WTC11 (cell line): ENCODE measurements at regions not wholly inside any gene's neighbourhood (a gene's known extent, or its start where the extent isn't known, plus 50 kb on each side); places are given as distances from the start of the nearest gene placed in this dataset.

Experiments used
- ATAC-seq: fragments of 200-7000 bp; cut with Tn5 transposase; 2 replicates; pipeline ENCODE4 v1.10.0; 2021; ENCODE audit warnings: mild to moderate bottlenecking, moderate library complexity
- CTCF ChIA-PET: fragments of 300-600 bp; sonication (Branson Sonifier 250); formaldehyde crosslinking; loops from one replicate; lab custom pipeline; 2021; ENCODE audit warnings: antibody characterized with exemption; lab: Charles Lee
- POLR2A ChIA-PET: fragments of 350-600 bp; sonication (Branson Sonifier 250); formaldehyde crosslinking; loops from one replicate; lab custom pipeline; 2021; ENCODE audit warnings: antibody characterized with exemption; lab: Charles Lee
- DNase-seq: peaks from one replicate; pipeline ENCODE4 v3.0.0; 2021; ENCODE audit warnings: low spot score
- H3K27ac Mint-ChIP-seq: 2 replicates; pipeline ENCODE4 v1.8.0; 2021; ENCODE audit warnings: mixed read lengths
- H3K27me3 Mint-ChIP-seq: 2 replicates; pipeline ENCODE4 v1.8.0; 2021; ENCODE audit warnings: low read depth, mild to moderate bottlenecking, moderate library complexity, mixed read lengths
- H3K36me3 Mint-ChIP-seq: 2 replicates; pipeline ENCODE4 v1.8.0; 2021; ENCODE audit warnings: mixed read lengths
- H3K4me1 Mint-ChIP-seq: 2 replicates; pipeline ENCODE4 v1.8.0; 2022; ENCODE audit warnings: mixed read lengths
- H3K4me3 Mint-ChIP-seq: 2 replicates; pipeline ENCODE4 v1.8.0; 2021; ENCODE audit warnings: mild to moderate bottlenecking, moderate library complexity, mixed read lengths
- H3K9me3 Mint-ChIP-seq: 2 replicates; pipeline ENCODE4 v1.8.0; 2021; ENCODE audit warnings: mixed read lengths
- CREM ChIP-seq: sonication (generic); formaldehyde crosslinking; IDR thresholded peaks from 2 replicates; pipeline ENCODE4 v1.8.1; 2022; ENCODE audit warnings: mild to moderate bottlenecking, missing genetic modification reagents, moderate library complexity
- ELF4 ChIP-seq: sonication (generic); formaldehyde crosslinking; IDR thresholded peaks from 2 replicates; pipeline ENCODE4 v1.8.1; 2022; ENCODE audit warnings: low read depth, mild to moderate bottlenecking, moderate library complexity, missing genetic modification reagents
- EMX1 ChIP-seq: fragments of 250-450 bp; sonication (Bioruptor Pico); IDR thresholded peaks from 2 replicates; pipeline ENCODE4 v1.8.0; 2021; ENCODE audit warnings: mild to moderate bottlenecking
- ERG ChIP-seq: fragments of 250-450 bp; sonication (Bioruptor Pico); IDR thresholded peaks from 2 replicates; pipeline ENCODE4 v1.8.0; 2021; ENCODE audit warnings: mild to moderate bottlenecking
- ESRRA ChIP-seq: sonication (generic); formaldehyde crosslinking; IDR thresholded peaks from 2 replicates; pipeline ENCODE4 v1.8.1; 2022; ENCODE audit warnings: mild to moderate bottlenecking, missing genetic modification reagents, borderline replicate concordance
- FOXP1 ChIP-seq: sonication (generic); formaldehyde crosslinking; IDR thresholded peaks from 2 replicates; pipeline ENCODE4 v1.8.0; 2022; ENCODE audit warnings: missing genetic modification reagents, mild to moderate bottlenecking, moderate library complexity, borderline replicate concordance
- GABPB1 ChIP-seq: sonication (generic); formaldehyde crosslinking; IDR thresholded peaks from 2 replicates; pipeline ENCODE4 v1.8.1; 2023; ENCODE audit warnings: mild to moderate bottlenecking, missing genetic modification reagents
- GTF2I ChIP-seq: fragments of 250-450 bp; sonication (Bioruptor Pico); conservative IDR thresholded peaks from 2 replicates; pipeline ENCODE4 v1.4.0; 2021; ENCODE audit warnings: mild to moderate bottlenecking
- KAT7 ChIP-seq: sonication (generic); formaldehyde crosslinking; IDR thresholded peaks from 2 replicates; pipeline ENCODE4 v1.8.1; 2023; ENCODE audit warnings: missing genetic modification reagents, mild to moderate bottlenecking, borderline replicate concordance
- NFATC4 ChIP-seq: fragments of 250-450 bp; sonication (Bioruptor Pico); IDR thresholded peaks from 2 replicates; pipeline ENCODE4 v1.9.0; 2021; ENCODE audit warnings: mild to moderate bottlenecking
- OVOL2 ChIP-seq: fragments of 250-450 bp; sonication (Bioruptor Pico); IDR thresholded peaks from 2 replicates; pipeline ENCODE4 v1.9.0; 2021; ENCODE audit warnings: mild to moderate bottlenecking, borderline replicate concordance
- SOX15 ChIP-seq: fragments of 250-450 bp; sonication (Bioruptor Pico); IDR thresholded peaks from 2 replicates; pipeline ENCODE4 v1.9.0; 2021; ENCODE audit warnings: mild to moderate bottlenecking
- ZNF219 ChIP-seq: sonication (generic); formaldehyde crosslinking; IDR thresholded peaks from 2 replicates; pipeline ENCODE4 v1.8.0; 2023; ENCODE audit warnings: missing genetic modification reagents, mild to moderate bottlenecking, borderline replicate concordance
- ZNF263 ChIP-seq: sonication (generic); formaldehyde crosslinking; IDR thresholded peaks from 2 replicates; pipeline ENCODE4 v1.8.1; 2022; ENCODE audit warnings: low read depth, mild to moderate bottlenecking, moderate library complexity, missing genetic modification reagents
- ZNF396 ChIP-seq: fragments of 250-450 bp; sonication (Bioruptor Pico); IDR thresholded peaks from 2 replicates; pipeline ENCODE4 v1.8.0; 2021; ENCODE audit warnings: mild to moderate bottlenecking, moderate library complexity, borderline replicate concordance
- ZNF416 ChIP-seq: fragments of 250-450 bp; sonication (Bioruptor Pico); IDR thresholded peaks from 2 replicates; pipeline ENCODE4 v1.9.0; 2021; ENCODE audit warnings: mild to moderate bottlenecking, inconsistent platforms
- TF ChIP-seq, protein P1 (sequence below): sonication (generic); formaldehyde crosslinking; IDR thresholded peaks from 2 replicates; pipeline ENCODE4 v1.8.0; 2022; ENCODE audit warnings: mild to moderate bottlenecking, missing genetic modification reagents
- TF ChIP-seq, protein P2 (sequence below): sonication (generic); formaldehyde crosslinking; IDR thresholded peaks from 2 replicates; pipeline ENCODE4 v1.8.0; 2022; ENCODE audit warnings: missing genetic modification reagents
- TF ChIP-seq, protein P3 (sequence below): sonication (generic); formaldehyde crosslinking; IDR thresholded peaks from 2 replicates; pipeline ENCODE4 v1.8.0; 2022; ENCODE audit warnings: mild to moderate bottlenecking, missing genetic modification reagents
- TF ChIP-seq, protein P4 (sequence below): sonication (generic); formaldehyde crosslinking; IDR thresholded peaks from 2 replicates; pipeline ENCODE4 v1.8.0; 2023; ENCODE audit warnings: mild to moderate bottlenecking, missing genetic modification reagents
- TF ChIP-seq, protein P5 (sequence below): sonication (generic); formaldehyde crosslinking; IDR thresholded peaks from 2 replicates; pipeline ENCODE4 v1.8.0; 2022; ENCODE audit warnings: mild to moderate bottlenecking, missing genetic modification reagents
- TF ChIP-seq, protein P6 (sequence below): sonication (generic); formaldehyde crosslinking; IDR thresholded peaks from 2 replicates; pipeline ENCODE4 v1.8.1; 2022; ENCODE audit warnings: mild to moderate bottlenecking, moderate library complexity, missing genetic modification reagents
- TF ChIP-seq, protein P7 (sequence below): sonication (generic); formaldehyde crosslinking; IDR thresholded peaks from 2 replicates; pipeline ENCODE4 v1.8.1; 2023; ENCODE audit warnings: mild to moderate bottlenecking, missing genetic modification reagents, moderate library complexity

DNA sequence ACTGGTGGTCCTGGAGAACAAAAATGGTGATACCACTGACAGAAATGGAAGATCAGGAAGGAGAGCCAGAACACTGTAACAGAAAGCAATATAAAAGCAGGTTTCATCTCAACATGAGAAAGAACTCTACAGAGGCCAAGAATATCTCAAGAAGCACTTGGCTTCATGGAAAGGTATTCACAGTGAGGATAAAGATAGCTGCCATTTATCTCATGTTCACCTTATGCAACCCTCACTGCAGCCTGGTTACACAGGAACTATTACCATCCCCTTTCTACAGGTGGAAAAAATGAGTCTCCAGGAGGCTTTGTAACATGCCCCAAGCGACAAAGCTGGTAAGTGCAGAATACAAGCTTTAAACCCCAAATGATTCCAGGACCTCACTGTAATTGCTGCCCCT lies 606.1 kb upstream of the CADM1 start (continued):
- TF ChIP-seq GABPB1 (CRISPR knock-in tag) (no peak), ZNF263 (no peak), EMX1 (CRISPR knock-in tag) (no peak), GTF2I (CRISPR knock-in tag) (no peak)

DNA sequence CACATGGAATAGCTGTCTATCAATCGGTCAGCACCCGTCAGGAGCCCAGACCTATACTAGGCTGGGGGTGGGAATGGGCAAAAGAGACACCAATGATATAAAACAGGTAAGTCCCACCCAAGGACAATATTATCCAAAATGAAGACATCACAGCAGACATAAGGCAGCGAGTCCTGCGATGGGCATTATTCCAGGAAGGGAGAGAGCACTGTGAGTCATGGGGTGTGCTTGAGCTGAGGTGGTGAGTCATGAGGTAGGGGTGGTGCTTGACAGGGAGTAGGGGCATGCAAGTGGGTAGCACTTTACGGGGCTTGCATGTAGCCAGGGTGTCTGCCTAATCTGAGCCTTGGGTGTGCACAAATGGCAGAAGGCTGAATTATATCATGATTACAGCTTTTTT lies 605.0 kb upstream of the CADM1 start:
- Mint-ChIP-seq H3K27ac (no peak overlapping the region), H3K4me1 (peaks cover 16% of the 10 kb centered on the region), H3K9me3 (peaks cover 7% of the 10 kb centered on the region), H3K4me3 (no peak overlapping the region), H3K27me3 (peaks cover 98% of the 10 kb centered on the region), H3K36me3 (peaks cover 6% of the 10 kb centered on the region)
- DNase-seq (no peak), ATAC-seq (no peak)
- TF ChIP-seq ERG (no peak), FOXP1 (CRISPR knock-in tag) (no peak), ELF4 (no peak), SOX15 (CRISPR knock-in tag) (no peak), ESRRA (CRISPR knock-in tag) (no peak), EMX1 (CRISPR knock-in tag) (no peak), KAT7 (no peak), ZNF416 (CRISPR knock-in tag) (no peak), NFATC4 (CRISPR knock-in tag) (no peak)
- TF ChIP-seq, protein P1, sequence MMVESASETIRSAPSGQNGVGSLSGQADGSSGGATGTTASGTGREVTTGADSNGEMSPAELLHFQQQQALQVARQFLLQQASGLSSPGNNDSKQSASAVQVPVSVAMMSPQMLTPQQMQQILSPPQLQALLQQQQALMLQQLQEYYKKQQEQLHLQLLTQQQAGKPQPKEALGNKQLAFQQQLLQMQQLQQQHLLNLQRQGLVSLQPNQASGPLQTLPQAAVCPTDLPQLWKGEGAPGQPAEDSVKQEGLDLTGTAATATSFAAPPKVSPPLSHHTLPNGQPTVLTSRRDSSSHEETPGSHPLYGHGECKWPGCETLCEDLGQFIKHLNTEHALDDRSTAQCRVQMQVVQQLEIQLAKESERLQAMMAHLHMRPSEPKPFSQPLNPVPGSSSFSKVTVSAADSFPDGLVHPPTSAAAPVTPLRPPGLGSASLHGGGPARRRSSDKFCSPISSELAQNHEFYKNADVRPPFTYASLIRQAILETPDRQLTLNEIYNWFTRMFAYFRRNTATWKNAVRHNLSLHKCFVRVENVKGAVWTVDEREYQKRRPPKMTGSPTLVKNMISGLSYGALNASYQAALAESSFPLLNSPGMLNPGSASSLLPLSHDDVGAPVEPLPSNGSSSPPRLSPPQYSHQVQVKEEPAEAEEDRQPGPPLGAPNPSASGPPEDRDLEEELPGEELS (CRISPR knock-in tag), result no peak
- TF ChIP-seq, protein P2, sequence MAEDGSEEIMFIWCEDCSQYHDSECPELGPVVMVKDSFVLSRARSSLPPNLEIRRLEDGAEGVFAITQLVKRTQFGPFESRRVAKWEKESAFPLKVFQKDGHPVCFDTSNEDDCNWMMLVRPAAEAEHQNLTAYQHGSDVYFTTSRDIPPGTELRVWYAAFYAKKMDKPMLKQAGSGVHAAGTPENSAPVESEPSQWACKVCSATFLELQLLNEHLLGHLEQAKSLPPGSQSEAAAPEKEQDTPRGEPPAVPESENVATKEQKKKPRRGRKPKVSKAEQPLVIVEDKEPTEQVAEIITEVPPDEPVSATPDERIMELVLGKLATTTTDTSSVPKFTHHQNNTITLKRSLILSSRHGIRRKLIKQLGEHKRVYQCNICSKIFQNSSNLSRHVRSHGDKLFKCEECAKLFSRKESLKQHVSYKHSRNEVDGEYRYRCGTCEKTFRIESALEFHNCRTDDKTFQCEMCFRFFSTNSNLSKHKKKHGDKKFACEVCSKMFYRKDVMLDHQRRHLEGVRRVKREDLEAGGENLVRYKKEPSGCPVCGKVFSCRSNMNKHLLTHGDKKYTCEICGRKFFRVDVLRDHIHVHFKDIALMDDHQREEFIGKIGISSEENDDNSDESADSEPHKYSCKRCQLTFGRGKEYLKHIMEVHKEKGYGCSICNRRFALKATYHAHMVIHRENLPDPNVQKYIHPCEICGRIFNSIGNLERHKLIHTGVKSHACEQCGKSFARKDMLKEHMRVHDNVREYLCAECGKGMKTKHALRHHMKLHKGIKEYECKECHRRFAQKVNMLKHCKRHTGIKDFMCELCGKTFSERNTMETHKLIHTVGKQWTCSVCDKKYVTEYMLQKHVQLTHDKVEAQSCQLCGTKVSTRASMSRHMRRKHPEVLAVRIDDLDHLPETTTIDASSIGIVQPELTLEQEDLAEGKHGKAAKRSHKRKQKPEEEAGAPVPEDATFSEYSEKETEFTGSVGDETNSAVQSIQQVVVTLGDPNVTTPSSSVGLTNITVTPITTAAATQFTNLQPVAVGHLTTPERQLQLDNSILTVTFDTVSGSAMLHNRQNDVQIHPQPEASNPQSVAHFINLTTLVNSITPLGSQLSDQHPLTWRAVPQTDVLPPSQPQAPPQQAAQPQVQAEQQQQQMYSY, result no peak
- TF ChIP-seq, protein P3, sequence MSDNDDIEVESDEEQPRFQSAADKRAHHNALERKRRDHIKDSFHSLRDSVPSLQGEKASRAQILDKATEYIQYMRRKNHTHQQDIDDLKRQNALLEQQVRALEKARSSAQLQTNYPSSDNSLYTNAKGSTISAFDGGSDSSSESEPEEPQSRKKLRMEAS, result no peak
- POLR2A ChIA-PET, result no interaction called here
- CTCF ChIA-PET, result interaction anchor here (1.1 kb wide), 1 partner anchor 106 kb away, joined by 3 read pairs; no protein-coding TSS in a partner anchor

GRCh38 chr11:116108161-116108560 lies 603.9 kb upstream of the CADM1 start:
- H3K9me3 Mint-ChIP-seq, result peaks cover 3% of the 10 kb centered on the region
- TF ChIP-seq, protein P4, sequence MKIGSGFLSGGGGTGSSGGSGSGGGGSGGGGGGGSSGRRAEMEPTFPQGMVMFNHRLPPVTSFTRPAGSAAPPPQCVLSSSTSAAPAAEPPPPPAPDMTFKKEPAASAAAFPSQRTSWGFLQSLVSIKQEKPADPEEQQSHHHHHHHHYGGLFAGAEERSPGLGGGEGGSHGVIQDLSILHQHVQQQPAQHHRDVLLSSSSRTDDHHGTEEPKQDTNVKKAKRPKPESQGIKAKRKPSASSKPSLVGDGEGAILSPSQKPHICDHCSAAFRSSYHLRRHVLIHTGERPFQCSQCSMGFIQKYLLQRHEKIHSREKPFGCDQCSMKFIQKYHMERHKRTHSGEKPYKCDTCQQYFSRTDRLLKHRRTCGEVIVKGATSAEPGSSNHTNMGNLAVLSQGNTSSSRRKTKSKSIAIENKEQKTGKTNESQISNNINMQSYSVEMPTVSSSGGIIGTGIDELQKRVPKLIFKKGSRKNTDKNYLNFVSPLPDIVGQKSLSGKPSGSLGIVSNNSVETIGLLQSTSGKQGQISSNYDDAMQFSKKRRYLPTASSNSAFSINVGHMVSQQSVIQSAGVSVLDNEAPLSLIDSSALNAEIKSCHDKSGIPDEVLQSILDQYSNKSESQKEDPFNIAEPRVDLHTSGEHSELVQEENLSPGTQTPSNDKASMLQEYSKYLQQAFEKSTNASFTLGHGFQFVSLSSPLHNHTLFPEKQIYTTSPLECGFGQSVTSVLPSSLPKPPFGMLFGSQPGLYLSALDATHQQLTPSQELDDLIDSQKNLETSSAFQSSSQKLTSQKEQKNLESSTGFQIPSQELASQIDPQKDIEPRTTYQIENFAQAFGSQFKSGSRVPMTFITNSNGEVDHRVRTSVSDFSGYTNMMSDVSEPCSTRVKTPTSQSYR (CRISPR knock-in tag), result no peak
- TF ChIP-seq ZNF396 (no peak), ZNF219 (CRISPR knock-in tag) (no peak), CREM (CRISPR knock-in tag) (no peak), OVOL2 (CRISPR knock-in tag) (no peak)
- TF ChIP-seq, protein P5, sequence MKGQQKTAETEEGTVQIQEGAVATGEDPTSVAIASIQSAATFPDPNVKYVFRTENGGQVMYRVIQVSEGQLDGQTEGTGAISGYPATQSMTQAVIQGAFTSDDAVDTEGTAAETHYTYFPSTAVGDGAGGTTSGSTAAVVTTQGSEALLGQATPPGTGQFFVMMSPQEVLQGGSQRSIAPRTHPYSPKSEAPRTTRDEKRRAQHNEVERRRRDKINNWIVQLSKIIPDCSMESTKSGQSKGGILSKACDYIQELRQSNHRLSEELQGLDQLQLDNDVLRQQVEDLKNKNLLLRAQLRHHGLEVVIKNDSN (CRISPR knock-in tag), result no peak
- TF ChIP-seq, protein P6, sequence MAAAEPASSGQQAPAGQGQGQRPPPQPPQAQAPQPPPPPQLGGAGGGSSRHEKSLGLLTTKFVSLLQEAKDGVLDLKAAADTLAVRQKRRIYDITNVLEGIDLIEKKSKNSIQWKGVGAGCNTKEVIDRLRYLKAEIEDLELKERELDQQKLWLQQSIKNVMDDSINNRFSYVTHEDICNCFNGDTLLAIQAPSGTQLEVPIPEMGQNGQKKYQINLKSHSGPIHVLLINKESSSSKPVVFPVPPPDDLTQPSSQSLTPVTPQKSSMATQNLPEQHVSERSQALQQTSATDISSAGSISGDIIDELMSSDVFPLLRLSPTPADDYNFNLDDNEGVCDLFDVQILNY (CRISPR knock-in tag), result no peak
- TF ChIP-seq, protein P7, sequence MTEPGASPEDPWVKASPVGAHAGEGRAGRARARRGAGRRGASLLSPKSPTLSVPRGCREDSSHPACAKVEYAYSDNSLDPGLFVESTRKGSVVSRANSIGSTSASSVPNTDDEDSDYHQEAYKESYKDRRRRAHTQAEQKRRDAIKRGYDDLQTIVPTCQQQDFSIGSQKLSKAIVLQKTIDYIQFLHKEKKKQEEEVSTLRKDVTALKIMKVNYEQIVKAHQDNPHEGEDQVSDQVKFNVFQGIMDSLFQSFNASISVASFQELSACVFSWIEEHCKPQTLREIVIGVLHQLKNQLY, result no peak
- TF ChIP-seq, all 79 proteins: peak for 0
- H3K27me3 Mint-ChIP-seq, result peaks cover 96% of the 10 kb centered on the region
- POLR2A ChIA-PET, result no interaction called here
- peaks cover 16% of the 10 kb centered on the region for H3K4me1 Mint-ChIP-seq
- peaks cover 1% of the 10 kb centered on the region; the same call in 1 of the 2 replicates for H3K36me3 Mint-ChIP-seq
- no peak for ATAC-seq
- H3K4me3 Mint-ChIP-seq, result no peak overlapping the region
- DNase-seq, result no peak
- no peak overlapping the region for H3K27ac Mint-ChIP-seq
- CTCF ChIA-PET, result interaction anchor here (0.6 kb wide), 1 partner anchor 63 kb away, joined by 3 read pairs; no protein-coding TSS in a partner anchor
